Nephron (organoid): ENCODE measurements at regions not wholly inside any gene's neighbourhood (a gene's known extent, or its start where the extent isn't known, plus 50 kb on each side); places are given as distances from the start of the nearest gene placed in this dataset.

Source experiments
- H3K27ac Mint-ChIP-seq, 3 experiments: 2 replicates each; pipeline ENCODE4 v1.8.0; 2020; ENCODE audit warnings: mixed read lengths in 3 of 3, mild to moderate bottlenecking in 2 of 3, moderate library complexity in 1 of 3
- H3K27me3 Mint-ChIP-seq: 2 replicates; pipeline ENCODE4 v1.8.0; 2021; ENCODE audit warnings: low read depth, mild to moderate bottlenecking, moderate library complexity, mixed read lengths
- H3K36me3 Mint-ChIP-seq: 2 replicates; pipeline ENCODE4 v1.8.0; 2020; ENCODE audit warnings: low read depth, mixed read lengths
- H3K4me1 Mint-ChIP-seq: 2 replicates; pipeline ENCODE4 v1.8.0; 2020; ENCODE audit warnings: mixed read lengths
- H3K4me3 Mint-ChIP-seq, 3 experiments: 2 replicates each; pipeline ENCODE4 v1.8.0; 2020; ENCODE audit warnings: mild to moderate bottlenecking in 3 of 3, mixed read lengths in 3 of 3, moderate library complexity in 2 of 3
- H3K9me3 Mint-ChIP-seq: 2 replicates; pipeline ENCODE4 v1.8.0; 2020; ENCODE audit warnings: mixed read lengths
- TF ChIP-seq, protein P1 (sequence below), 3 experiments: fragments of 200-600 bp; sonication (generic); IDR thresholded peaks; one replicate each; pipeline ENCODE4 v1.5.0; 2021; ENCODE audit warnings: antibody characterized with exemption in 3 of 3; ENCODE audit not compliant: unreplicated experiment in 3 of 3

DNA sequence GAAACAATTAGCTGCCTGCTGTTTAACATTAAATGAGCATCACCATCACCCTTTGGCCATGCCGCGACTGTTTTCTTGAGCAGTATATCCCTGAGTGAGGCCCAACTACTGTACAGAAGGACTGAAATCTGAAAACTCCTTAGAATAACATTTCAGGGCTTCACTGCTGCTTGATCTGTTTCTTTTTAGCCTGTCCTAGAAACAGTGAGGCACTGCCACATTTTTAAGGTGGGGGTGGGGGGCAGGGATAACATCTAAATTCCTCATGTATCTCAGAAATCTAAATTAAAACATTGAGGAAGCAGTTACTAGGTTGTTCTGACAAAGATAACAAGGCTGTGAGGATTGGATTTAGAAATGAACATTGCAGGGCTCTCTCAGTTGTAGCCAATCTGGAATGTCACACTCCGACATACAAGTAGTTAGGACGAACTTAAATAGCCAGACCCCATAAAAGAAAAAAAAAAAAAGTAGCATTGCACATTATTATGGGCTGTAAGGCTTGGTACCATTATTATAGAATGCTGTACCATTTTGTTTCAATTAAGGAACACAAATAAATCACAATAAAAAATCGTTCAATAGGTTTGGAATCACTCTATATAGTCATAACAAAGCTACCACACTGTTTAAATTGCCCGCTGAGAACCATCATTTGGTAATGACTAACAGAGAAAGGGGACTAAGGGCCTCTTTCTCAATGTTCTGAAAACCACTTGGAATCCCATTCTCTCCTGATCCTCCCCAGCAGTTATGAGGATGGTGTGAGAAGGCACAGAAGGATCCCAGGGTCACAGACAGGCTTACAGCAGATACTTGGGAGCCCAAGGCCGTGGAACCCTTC, 256.1 kb downstream of the INHBA start:
- Mint-ChIP-seq H3K4me1 (peaks cover 12% of the 10 kb centered on the region), H3K4me3 (no peak overlapping the region), H3K36me3 (no peaks in the 10 kb centered on the region), H3K27ac (peak overlapping the region in 2 of 3 experiments; percentile 59 to 66), H3K27me3 (no peaks in the 10 kb centered on the region), H3K9me3 (no peaks in the 10 kb centered on the region)
- TF ChIP-seq, protein P1, sequence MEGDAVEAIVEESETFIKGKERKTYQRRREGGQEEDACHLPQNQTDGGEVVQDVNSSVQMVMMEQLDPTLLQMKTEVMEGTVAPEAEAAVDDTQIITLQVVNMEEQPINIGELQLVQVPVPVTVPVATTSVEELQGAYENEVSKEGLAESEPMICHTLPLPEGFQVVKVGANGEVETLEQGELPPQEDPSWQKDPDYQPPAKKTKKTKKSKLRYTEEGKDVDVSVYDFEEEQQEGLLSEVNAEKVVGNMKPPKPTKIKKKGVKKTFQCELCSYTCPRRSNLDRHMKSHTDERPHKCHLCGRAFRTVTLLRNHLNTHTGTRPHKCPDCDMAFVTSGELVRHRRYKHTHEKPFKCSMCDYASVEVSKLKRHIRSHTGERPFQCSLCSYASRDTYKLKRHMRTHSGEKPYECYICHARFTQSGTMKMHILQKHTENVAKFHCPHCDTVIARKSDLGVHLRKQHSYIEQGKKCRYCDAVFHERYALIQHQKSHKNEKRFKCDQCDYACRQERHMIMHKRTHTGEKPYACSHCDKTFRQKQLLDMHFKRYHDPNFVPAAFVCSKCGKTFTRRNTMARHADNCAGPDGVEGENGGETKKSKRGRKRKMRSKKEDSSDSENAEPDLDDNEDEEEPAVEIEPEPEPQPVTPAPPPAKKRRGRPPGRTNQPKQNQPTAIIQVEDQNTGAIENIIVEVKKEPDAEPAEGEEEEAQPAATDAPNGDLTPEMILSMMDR (IDR thresholded peaks at IDR 0.05; ENCODE audit: unreplicated experiment in 3 of 3) = no peak

DNA sequence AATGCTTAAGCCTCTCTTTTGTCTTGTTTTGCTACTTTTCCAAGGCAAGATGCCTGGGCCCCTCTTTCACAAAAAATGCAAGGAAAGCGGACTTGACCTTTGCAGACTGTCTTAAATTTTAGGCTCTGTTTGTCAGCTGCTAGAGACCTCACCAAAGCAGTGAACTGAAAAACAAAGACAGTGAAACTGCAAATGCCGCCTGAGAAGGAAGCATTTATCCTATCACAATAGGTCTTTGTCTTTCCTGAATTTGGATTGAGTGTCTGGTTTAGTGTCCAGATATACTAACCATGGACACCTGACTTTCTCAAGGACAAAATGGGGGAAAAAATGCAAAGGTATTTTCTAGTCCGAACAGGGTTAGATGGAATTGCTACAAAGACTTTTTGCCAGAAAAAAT, 256.9 kb downstream of the INHBA start:
- TF ChIP-seq, protein P1 (IDR thresholded peaks at IDR 0.05; ENCODE audit: unreplicated experiment in 3 of 3) = no peak

DNA sequence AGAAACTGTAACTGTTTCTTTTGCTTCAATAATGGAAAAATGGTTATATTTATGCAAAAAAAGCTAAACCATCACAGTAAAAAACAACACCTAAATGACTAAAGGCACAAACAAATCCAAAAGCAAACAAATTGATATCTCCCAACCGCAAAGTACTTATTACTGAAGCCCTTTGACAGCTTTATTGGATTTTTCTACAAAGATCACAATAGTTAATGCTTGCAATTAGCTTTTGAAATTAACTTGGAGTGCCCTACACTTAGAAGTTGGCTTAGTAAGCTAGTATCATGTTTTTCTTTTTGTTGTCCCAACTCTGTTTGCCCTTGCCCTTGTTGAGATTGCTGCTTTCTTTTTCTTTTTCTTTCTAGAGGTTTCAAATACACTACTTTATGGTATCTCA, 257.5 kb downstream of the INHBA start:
- TF ChIP-seq, protein P1 (IDR thresholded peaks at IDR 0.05; ENCODE audit: unreplicated experiment in 3 of 3) = no peak
- H3K9me3 Mint-ChIP-seq = no peaks in the 10 kb centered on the region
- no peaks in the 10 kb centered on the region for H3K36me3 Mint-ChIP-seq
- H3K27ac Mint-ChIP-seq = peak overlapping the region; percentile 31 to 59 (median 46)
- peaks cover 12% of the 10 kb centered on the region for H3K4me1 Mint-ChIP-seq
- H3K4me3 Mint-ChIP-seq = no peak overlapping the region
- no peaks in the 10 kb centered on the region for H3K27me3 Mint-ChIP-seq

More for the DNA sequence above, 256.9 kb downstream of the INHBA start:
- H3K27ac Mint-ChIP-seq = peak overlapping the region; percentile 31 to 59 (median 46)
- H3K9me3 Mint-ChIP-seq = no peaks in the 10 kb centered on the region
- H3K27me3 Mint-ChIP-seq = no peaks in the 10 kb centered on the region
- peaks cover 12% of the 10 kb centered on the region for H3K4me1 Mint-ChIP-seq
- no peaks in the 10 kb centered on the region for H3K36me3 Mint-ChIP-seq
- no peak overlapping the region for H3K4me3 Mint-ChIP-seq

DNA sequence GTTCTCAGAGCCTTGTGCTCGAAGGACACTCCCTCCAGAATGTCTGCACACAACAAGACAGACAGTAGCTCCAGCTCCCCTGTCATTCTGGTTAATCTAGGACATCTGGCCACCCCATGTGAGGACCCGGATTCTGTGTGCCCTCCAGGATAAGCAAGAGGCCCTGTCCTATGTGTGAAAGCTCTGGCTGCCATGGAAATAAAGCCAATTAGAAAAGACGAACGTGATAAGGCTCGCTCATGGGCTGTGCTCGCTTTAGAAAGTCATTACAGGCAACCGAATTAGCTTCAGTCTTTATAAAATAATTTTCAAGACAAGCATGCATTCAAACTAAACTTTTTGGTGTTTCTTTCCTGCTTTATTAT, 263.4 kb downstream of the INHBA start:
- no peaks in the 10 kb centered on the region for H3K9me3 Mint-ChIP-seq
- H3K4me1 Mint-ChIP-seq = peaks cover 4% of the 10 kb centered on the region
- no peak overlapping the region for H3K4me3 Mint-ChIP-seq
- H3K27ac Mint-ChIP-seq = no peak overlapping the region
- no peaks in the 10 kb centered on the region for H3K27me3 Mint-ChIP-seq
- TF ChIP-seq, protein P1 (IDR thresholded peaks at IDR 0.05; ENCODE audit: unreplicated experiment in 3 of 3) = no peak
- no peaks in the 10 kb centered on the region for H3K36me3 Mint-ChIP-seq

DNA sequence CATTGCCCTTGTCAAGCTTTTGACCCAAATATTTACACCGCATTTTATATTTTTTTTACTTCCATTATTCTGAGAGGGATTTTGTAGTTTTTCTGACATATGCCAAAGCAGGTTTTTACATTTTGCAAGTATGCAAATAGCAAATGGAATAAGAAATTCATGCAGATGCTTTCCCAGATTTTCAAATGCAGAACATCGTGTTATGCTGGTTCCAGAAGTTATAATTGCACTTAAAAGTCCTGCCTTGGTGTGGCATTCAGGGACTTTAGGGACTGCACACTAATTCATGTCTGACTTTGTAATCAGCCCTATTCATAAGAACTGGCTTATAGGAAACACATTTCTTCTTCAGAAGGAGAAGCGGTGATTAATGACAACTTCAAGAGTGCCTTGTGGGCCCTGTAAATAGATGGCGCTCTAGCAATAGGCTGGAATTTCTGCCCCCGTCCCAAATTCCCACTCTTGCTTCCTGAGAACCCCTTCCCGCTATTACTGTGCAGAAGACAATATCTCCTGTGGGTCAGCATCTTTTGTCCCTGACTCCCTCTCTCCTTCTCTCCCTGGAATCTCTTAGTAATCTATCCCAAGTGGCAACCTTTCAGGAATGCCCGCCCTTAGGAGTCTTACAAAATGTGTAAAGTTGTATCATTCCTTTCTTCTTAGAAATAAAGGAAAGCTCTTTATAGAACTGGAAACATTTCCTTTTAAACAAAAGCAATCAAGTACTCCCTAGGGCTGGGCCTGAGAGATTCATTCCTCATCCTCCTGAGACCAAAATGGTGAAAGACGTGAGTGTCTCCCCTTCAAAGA, 264.0 kb downstream of the INHBA start:
- H3K27ac Mint-ChIP-seq = no peak overlapping the region
- no peaks in the 10 kb centered on the region for H3K36me3 Mint-ChIP-seq
- no peaks in the 10 kb centered on the region for H3K27me3 Mint-ChIP-seq
- H3K4me1 Mint-ChIP-seq = peaks cover 4% of the 10 kb centered on the region
- H3K9me3 Mint-ChIP-seq = peaks cover 3% of the 10 kb centered on the region
- TF ChIP-seq, protein P1 (IDR thresholded peaks at IDR 0.05; ENCODE audit: unreplicated experiment in 3 of 3) = no peak
- no peak overlapping the region for H3K4me3 Mint-ChIP-seq
